Mammary epithelial cell (primary cell): ENCODE measurements at regions not wholly inside any gene's neighbourhood (a gene's known extent, or its start where the extent isn't known, plus 50 kb on each side); places are given as distances from the start of the nearest gene placed in this dataset.

Experiments
- CTCF ChIP-seq, 2 donors: IDR thresholded peaks in 1 of 2; conservative IDR thresholded peaks in 1 of 2; 2 replicates each; pipeline ENCODE4 v1.5.1; 2011 to 2012; ENCODE audit warnings: inconsistent platforms in 2 of 2, low read length in 2 of 2, mild to moderate bottlenecking in 2 of 2, control low read depth in 1 of 2, low read depth in 1 of 2; ENCODE audit not compliant: insufficient read depth in 1 of 2; ENCODE audit errors: extremely low read depth in 1 of 2
- EZH2 ChIP-seq: IDR thresholded peaks from 2 replicates; pipeline ENCODE4 v1.6.1; 2012; ENCODE audit warnings: low read length, inconsistent platforms, borderline replicate concordance

- TF ChIP-seq CTCF (conservative IDR thresholded peaks at IDR 0.05 in 1 of 2, IDR thresholded peaks at IDR 0.05 in 1 of 2; ENCODE audit: extremely low read depth in 1 of 2, insufficient read depth in 1 of 2, low read depth in 1 of 2, low read length in 2 of 2): no peak
- no peak for TF ChIP-seq EZH2
Observed at GRCh38 chrX:138925330-138925729, 213.8 kb upstream of the FGF13 start.
